ENCODE measurements at regions not wholly inside any gene's neighbourhood (a gene's known extent, or its start where the extent isn't known, plus 50 kb on each side); places are given as distances from the start of the nearest gene placed in this dataset.

DNA sequence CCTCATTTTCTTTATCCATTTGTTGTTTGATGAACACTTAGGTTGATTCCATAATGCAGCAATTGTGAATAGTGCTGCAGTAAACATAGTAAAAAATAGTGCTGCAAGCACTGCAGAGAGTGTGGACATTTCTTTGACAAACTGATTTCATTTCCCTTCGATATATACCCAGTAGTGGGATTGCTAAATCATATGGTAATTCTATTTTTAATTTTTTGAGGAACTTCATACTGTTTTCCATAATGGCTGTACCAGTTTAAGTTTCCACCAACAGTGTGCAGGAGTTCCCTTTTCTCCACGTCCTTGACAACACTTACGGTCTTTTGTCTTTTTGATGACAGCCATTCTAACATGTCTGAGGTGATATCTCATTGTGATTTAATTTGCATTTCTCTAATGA is 138.2 kb upstream of the PLPPR1 start:
- H3K27ac ChIP-seq = no peak overlapping the region
- intact Hi-C loops (cut with DNase I) = no loop called here
- no peaks in the 10 kb centered on the region for H3K4me1 ChIP-seq
- no peak for ATAC-seq
- H3K9me3 ChIP-seq = peaks cover 0 to 5% (median 0%) of the 10 kb centered on the region in 12 donors
- no peaks in the 10 kb centered on the region for H3K27me3 ChIP-seq
- 71 to 78% (median 74%) methylated on average over 3 of the region's 3 CpGs for WGBS, 4 donors
- H3K4me3 ChIP-seq = no peak overlapping the region
- TF ChIP-seq CTCF (IDR thresholded peaks at IDR 0.05) (no peak), POLR2A (IDR thresholded peaks at IDR 0.05) (no peak)
- no peak for DNase-seq
- H3K36me3 ChIP-seq = no peaks in the 10 kb centered on the region

GRCh38 chr9:100911273-100911672 is 117.3 kb upstream of the PLPPR1 start:
- intact Hi-C loops (cut with DNase I) = no loop called here
- TF ChIP-seq POLR2A (IDR thresholded peaks at IDR 0.05) (no peak), CTCF (IDR thresholded peaks at IDR 0.05) (no peak)
- Histone ChIP-seq H3K9me3 (no peaks in the 10 kb centered on the region), H3K27ac (no peak overlapping the region), H3K36me3 (no peaks in the 10 kb centered on the region), H3K4me1 (no peaks in the 10 kb centered on the region), H3K4me3 (no peak overlapping the region), H3K27me3 (no peaks in the 10 kb centered on the region)
- ATAC-seq (no peak), DNase-seq (no peak)
- 63 to 76% (median 74%) methylated on average over 5 of the region's 5 CpGs for WGBS, 4 donors

DNA sequence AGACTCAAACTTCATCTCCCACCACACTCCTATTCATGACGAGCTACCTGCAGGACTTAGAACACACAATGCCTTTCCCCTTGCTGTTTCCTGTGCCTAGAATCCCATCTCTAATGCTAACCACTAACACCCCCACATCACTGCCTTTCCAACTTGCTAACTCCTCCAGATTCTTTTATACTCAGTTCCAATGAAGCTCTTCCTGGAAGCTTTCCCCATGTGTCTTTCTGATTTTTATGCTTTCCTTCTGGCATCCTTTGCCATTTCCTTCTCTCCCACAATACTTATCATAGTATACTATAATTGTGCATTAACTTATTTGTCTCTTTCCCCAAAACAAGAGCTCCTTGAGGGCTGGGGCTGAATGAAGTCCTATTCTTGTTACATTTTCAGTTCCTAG is 115.3 kb upstream of the PLPPR1 start:
- intact Hi-C loops (cut with DNase I) = no loop called here
- 27 to 53% (median 43%) methylated on average over 1 of the region's 1 CpG for WGBS, 4 donors
- Histone ChIP-seq H3K9me3 (no peaks in the 10 kb centered on the region), H3K4me1 (no peaks in the 10 kb centered on the region), H3K4me3 (no peak overlapping the region), H3K36me3 (no peaks in the 10 kb centered on the region), H3K27ac (no peak overlapping the region), H3K27me3 (no peaks in the 10 kb centered on the region)
- ATAC-seq = no peak
- TF ChIP-seq CTCF (IDR thresholded peaks at IDR 0.05) (no peak), POLR2A (IDR thresholded peaks at IDR 0.05) (no peak)
- DNase-seq = no peak

DNA sequence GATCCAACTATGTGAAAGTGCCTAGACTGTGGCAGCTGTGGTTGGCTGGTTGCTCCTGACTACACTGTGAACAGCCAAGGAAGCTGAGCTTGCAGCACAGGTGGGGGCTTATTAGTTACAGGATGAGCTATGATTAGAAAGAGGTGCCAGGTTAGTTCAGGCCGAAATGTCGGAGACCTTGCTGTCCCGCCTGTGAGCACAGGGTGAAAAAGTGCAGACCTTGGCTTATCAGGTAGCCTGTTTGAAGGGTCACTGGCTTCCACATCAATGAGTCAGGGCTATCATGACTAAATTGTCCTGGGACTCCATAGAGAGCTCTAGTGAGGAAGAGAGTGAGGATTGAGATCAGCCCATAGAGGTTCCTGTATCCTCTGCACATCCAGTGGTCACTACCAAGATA is 114.3 kb upstream of the PLPPR1 start:
- Histone ChIP-seq H3K36me3 (no peaks in the 10 kb centered on the region), H3K4me1 (no peaks in the 10 kb centered on the region), H3K27ac (no peak overlapping the region), H3K9me3 (no peaks in the 10 kb centered on the region), H3K4me3 (no peak overlapping the region), H3K27me3 (no peaks in the 10 kb centered on the region)
- DNase-seq (no peak), ATAC-seq (no peak)
- TF ChIP-seq POLR2A (IDR thresholded peaks at IDR 0.05) (no peak), CTCF (IDR thresholded peaks at IDR 0.05) (no peak)
- 59 to 90% (median 78%) methylated on average over 3 of the region's 3 CpGs for WGBS, 4 donors
- intact Hi-C loops (cut with DNase I) = no loop called here

Measured in heart left ventricle (tissue), 16 donors.